Ovary (tissue), 3 donors: ENCODE measurements at regions not wholly inside any gene's neighbourhood (a gene's known extent, or its start where the extent isn't known, plus 50 kb on each side); places are given as distances from the start of the nearest gene placed in this dataset.

ENCODE experiments used
- EP300 ChIP-seq: sonication (generic); formaldehyde crosslinking; IDR thresholded peaks from one replicate; pipeline ENCODE4 v1.6.1; 2017; ENCODE audit warnings: antibody characterized with exemption
- POLR2A ChIP-seq: fragments of 450-650 bp; IDR thresholded peaks from one replicate; pipeline ENCODE4 v1.6.1; 2017; ENCODE audit warnings: antibody characterized with exemption, mild to moderate bottlenecking, moderate library complexity
- TF ChIP-seq, protein P1 (sequence below), 3 donors: fragments of 450-650 bp in 2 of 3; fragments of 200-600 bp in 1 of 3; IDR thresholded peaks; one replicate each; pipeline versions ENCODE4 v1.5.1 to v1.8.0; 2016 to 2022; ENCODE audit warnings: antibody characterized with exemption in 3 of 3, mild to moderate bottlenecking in 1 of 3
- donor health status: DM: no; HTN: no; CAD: no.

DNA sequence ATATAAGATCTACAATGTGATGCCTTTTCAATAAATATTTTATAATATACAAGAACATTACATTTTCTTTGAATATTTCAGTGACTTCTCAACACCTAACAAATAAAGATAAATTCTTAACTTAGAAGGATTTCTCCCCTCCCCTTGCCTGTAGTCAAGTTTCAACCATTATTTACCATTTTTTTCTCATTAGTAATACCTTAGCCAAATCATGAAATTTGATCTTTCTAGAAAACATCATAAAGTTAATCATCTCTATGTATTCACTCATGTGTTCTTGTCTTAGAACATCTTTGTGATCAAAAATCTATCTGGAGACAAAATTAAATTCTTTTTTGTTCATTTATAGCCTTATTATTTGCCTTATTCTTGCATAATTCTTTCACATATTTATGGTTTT, 1201.8 kb upstream of the EPHA6 start:
- TF ChIP-seq POLR2A (no peak), EP300 (no peak)
- TF ChIP-seq, protein P1, sequence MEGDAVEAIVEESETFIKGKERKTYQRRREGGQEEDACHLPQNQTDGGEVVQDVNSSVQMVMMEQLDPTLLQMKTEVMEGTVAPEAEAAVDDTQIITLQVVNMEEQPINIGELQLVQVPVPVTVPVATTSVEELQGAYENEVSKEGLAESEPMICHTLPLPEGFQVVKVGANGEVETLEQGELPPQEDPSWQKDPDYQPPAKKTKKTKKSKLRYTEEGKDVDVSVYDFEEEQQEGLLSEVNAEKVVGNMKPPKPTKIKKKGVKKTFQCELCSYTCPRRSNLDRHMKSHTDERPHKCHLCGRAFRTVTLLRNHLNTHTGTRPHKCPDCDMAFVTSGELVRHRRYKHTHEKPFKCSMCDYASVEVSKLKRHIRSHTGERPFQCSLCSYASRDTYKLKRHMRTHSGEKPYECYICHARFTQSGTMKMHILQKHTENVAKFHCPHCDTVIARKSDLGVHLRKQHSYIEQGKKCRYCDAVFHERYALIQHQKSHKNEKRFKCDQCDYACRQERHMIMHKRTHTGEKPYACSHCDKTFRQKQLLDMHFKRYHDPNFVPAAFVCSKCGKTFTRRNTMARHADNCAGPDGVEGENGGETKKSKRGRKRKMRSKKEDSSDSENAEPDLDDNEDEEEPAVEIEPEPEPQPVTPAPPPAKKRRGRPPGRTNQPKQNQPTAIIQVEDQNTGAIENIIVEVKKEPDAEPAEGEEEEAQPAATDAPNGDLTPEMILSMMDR (IDR thresholded peaks at IDR 0.05), result no peak
